ENCODE measurements at regions not wholly inside any gene's neighbourhood (a gene's known extent, or its start where the extent isn't known, plus 50 kb on each side); places are given as distances from the start of the nearest gene placed in this dataset.

DNA sequence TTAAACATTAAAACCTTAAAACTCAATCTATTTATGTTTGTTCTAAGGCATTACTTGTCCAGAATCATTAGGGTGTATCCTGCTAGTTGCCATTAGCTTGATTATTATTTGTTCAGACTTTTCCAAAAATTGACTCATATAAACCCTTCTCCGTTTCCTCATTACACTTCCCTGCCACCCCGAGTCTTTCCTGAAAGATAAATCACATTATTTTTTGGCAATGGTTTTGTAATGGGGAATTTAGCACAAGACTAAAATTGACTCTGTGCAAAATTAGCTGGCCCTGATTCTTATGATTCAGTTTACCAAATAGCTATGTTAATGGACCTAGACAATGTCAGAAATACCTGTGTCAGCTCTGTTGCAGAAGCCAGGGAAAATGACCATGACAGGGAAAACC, 112.2 kb upstream of the NT5C1B start:
- DNase-seq, result no peak

DNA sequence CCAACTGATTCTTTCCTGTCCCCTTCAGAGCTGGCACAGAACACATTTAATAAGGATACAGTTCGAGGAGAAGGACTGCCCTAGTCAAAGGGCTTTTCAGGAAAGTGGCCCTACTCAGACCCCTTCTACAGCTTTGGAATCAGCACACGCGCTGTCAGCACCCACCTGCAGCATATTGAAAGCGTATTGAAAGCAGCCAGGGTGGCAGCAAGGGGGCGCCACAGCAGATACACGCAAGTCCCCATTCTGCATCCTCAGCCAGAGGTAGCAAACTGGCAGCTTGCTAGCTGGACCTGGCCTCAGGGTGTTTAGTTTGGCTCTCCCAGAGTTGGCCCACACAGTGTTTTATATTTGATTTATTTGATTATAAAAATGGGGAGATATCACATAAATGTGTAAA, 101.0 kb upstream of the NT5C1B start:
- no peak for DNase-seq

DNA sequence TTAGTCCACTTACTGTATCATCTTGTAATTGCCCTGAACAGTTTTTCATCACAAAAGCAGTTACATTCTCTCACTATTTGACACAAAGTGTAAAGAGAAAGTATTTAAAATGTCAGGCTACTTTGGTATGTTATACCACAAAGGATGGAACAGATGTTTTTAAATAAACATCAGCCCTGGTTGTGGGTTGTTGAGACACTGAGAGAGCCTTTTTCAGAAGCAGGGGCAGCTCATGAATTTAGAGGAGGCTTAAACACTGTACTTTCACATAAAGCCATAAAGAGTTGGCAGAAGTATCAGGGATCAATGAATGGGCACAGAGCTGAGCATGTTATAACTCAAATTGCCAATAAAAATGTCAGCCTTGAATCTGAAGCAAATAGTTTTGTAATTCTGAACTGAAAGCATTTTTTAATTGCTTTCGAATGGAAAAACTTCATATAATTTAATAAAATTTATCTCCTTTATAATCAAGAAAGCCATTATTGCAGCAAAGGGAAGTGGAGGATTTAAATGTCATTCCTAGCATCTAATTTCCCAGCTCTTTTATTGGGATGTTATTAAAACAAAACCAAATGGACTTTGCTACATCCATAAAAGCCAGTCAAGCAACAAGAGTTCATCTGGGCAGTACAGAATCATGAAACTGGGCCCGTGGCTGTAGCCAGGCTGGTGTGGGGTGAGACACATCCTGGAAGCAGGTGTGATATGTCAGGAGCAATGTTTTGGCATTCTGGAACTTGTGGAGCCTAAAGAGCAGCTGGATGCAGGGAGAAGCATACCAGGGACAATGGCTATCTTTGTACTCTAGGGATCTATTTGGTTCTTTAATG, 95.1 kb upstream of the NT5C1B start:
- no peak for DNase-seq

DNA sequence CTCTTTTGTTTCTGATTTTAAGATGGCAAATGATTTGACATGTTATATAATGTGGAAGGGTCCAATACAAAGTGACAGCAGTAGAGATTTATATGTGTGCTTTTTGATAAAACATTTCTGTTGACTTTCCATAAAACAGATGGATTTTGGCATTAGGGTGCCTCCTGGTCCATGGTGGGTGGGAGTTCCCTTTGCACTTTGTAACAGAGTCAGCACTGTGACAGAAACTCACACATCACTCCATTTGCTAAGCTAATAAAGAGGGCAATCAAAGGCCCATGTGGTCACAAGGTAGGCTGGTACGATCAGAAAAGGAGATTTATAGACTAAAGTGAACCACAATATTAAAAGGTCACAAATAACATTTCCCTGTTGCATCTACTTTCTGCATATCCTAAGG, 93.3 kb upstream of the NT5C1B start:
- no peak for DNase-seq

DNA sequence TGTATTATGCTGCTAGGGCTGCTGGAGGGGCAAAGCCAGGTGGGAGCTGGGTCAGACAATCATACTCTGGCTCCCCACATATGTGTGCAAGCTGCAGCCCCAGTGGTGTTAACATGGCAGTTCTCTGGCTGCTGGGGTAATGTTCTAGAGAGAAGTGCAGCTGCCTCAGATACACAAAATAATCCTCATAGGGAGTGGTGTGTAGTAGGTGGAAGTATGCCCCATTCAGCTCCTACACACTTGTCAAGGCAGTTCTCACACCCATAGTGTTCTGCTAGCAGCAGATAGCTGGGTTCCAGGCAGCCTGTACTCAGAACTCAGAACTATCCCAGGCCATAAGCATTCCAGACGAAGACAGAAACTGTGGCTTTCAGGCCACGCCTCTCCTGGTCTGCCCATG, 87.9 kb upstream of the NT5C1B start:
- DNase-seq, result no peak

DNA sequence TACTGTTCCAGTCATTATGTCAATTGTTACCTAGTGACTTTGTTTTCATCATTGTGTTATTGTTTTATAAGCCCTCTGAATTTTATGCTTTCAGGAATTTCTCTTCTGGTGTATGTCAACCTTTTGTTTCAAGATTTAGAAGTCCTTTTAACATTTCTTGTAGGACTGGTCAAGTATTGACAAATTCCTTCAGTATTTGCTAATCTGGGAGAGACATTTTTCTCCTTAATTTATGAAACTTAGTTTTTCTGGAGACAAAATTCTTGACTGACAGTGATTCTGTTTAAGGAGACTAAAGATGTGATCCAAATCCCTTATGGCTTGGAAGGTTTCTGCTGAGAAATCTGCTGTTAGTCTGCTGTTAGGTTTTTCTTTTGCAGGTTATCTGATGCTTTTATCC, 84.9 kb upstream of the NT5C1B start:
- DNase-seq, result no peak

DNA sequence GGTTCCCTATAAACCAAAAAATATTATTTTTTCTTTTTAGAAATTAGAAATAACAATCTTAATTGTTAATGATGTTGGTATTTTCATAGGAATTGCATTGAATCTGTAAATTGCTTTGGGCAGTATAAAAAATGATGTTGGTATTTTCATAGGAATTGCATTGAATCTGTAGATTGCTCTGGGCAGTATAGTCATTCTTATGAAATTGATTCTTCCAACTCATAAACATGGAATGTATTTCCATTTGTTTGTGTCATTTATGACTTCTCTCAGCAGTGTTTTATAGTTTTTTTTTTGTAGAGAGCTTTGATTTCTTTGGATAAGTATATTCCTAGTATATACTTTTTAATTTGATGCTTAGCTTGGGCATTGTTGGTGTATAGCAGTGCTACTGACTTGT, 82.0 kb upstream of the NT5C1B start:
- no peak for DNase-seq

DNA sequence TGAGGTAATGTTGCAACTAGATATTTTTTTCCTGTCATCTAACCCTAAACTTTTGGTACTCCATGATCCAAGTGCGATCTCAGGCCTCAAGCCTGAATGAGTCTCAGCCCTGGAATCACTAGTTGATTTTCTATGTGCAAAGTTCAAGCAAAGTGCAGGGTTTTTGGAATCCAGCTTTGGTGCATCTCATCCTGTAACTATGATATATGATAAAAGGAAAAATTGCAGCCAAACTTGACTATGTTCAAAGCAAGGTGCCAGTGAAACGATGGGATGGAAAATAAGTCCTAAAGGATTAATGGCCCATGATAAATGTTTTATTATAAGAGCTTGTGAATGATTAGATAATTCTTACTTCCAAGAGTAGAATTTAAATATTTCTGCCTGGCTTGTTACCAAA, 78.9 kb upstream of the NT5C1B start:
- no peak for DNase-seq

DNA sequence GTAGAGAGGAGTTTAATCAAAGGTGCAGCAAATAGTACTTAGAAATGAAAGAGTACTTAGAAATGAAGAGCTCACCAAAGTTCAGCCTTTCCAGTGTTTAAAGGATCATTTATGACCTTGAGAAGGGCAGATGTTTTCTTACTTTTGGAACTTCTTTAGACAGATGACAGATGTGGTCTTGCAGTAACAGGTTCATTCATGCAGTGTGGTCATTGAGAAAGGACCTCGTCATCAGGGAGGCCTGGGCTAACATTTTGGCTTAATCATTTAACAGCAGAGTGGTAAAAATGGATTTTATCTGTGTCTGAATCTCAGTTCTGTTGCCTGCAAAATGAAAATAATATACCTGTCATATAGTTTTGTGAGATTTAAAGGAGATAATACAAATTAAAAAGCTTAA, 75.1 kb upstream of the NT5C1B start:
- DNase-seq, result no peak

DNA sequence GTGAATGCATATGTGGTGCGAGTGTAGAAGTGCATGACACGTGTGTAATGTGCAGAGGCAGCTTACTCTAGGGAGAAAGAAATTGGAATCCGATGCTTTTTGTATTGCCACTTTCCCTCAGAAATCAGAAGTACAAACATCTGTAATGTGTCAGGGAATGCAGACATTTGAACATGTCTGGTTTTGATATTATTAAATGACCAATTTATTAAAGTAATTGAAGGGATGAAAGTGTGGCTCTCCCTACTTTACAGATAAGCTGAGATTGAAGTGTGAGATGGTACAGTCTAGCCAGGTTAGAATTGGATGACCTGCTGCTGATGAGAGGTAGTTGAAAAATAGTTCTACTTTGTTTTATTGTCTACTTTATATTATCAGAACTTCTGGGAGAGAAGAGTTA, 74.5 kb upstream of the NT5C1B start:
- DNase-seq, result no peak

DNA sequence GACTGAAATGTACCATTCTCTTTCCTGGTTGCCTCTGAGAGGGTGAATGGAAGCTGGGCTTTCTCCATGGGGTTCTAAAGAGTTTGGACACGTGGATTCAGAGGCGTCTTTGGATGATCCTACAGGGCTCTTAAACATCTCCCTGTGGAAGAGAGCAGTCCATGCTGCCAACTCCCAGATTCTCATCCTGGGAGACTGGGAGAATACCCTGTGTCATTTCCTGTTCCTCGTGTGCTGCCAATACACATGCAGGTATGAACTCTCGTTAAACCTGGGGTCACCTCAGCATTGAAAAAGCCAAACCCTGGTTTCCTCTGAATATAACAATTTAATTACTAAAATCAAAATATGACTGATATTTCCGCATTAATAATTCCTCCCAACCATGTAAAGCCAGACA, 73.3 kb upstream of the NT5C1B start:
- DNase-seq, result no peak

DNA sequence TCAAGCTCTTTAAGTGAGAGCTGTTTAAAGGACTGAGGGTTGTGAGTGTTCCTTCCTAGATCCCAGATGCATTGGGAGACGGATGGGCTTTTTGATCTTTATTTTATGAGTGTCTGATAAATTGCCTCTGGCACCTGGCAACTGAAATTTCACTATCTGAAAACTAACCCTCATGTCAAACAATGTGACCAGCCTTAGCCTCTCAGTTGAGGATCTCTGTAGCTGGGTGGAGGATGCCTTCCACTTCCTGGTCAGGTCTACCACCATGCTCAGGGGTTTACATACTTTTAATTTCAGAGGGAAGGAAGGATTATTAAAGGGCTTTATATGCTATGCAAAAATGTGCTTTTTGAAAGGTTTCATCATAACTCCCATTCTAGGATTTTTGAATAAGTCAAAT, 70.5 kb upstream of the NT5C1B start:
- no peak for DNase-seq

DNA sequence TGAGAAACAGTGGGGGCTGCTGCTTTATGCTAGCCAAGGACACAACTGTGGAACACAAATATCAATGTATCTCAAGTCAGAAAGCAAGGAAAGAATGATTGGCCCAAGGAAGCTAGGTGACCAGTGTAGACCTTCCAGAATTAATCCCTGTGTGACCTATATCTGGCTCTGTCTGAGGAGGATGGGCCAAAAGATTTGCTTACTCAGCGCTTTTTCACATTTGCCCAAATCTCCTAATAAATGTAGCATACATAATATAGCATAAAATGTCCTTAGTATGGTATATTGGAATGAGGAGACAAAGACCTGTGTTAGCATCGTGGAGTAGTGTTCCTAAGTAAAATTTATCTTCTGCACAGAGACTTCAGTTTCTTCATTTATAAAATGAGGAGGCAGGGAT, 66.7 kb upstream of the NT5C1B start:
- no peak for DNase-seq

DNA sequence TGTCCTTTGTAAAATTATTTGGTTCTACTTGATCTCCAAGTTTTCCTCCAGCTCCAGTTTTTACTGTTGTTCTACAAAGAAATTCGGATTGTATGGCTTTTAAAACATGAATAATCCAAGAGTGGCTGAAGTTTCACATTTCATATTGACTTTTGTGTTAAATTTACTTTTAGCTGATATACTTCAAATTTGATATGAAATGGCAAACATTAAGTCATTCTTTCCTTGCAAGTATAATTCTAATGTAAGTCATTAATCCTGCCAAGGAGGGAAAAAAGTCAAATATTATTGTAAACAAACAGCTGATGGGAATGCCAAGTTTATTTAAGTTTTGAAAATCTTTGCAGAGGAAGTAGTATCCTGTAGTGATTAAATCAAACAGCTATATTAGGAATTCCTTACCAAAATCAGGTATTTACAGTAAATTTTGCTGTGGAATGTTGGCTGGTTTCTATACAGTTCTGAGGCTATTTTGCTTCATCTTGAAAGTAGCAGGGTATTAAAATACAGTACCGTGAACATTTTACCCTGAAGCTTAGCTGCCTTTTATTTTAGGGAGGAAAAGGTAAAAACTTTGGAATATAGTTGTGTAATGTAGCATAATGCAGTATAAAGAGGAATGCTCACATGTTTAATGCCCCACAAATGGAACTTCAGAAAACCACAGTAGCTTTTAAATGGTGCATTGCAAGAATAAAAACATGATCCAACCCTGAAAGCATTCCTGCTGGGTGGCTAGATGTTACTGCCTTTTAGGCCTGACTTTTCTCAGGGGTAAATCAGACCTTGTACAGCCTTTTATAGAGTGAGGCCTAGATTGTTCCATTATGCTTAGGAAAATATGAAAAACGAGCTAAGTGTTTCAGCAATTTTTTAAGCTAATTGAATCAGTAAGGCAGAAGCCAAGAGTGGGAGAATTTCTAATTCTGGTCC, 62.7 kb upstream of the NT5C1B start:
- no peak for DNase-seq

DNA sequence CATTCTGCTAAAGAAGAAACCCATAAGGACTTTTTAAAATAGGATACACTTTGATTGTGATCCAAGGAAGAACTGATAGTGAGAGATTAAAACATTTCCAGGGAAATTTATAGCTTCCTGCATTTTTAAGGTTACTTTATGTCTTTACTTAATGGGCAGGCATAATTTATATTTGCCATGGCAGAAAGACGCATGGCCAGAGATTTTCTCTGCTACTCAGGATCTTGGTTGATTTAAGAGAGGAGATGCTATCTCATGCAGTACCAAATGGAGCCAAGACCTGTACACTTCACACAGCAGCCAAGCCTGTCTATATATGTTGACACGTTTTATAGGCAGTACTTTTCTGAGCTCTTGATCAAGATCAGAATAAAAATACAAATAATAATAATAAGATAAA, 60.9 kb upstream of the NT5C1B start:
- no peak for DNase-seq

DNA sequence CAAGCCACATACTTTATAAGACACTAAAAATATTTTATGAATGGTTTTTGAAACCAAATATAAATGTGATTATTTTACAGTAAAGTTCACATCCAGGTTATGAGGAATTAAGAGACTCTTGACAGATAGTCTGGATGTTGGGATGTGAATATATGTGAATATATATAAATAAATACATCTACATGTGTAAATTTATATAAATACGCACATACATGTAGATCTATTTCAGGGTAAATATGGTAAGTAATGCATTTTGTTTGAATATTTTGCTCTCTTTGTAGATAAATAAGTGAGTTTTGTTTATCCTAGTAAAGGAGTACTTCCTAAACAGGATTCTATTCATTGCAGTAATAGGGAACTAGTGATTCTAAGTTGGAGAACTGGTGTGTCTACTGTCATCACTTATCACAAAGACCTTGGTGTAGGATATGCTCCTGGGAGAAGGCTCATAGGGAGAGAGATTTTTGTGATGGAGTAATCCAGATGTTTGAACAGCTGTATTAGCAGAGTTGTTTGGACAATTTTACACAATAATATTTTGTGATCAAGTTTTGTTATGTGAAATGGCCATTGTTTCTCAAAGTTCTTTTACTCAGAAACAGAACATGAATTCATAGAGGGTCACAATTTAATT, 60.2 kb upstream of the NT5C1B start:
- DNase-seq, result no peak

DNA sequence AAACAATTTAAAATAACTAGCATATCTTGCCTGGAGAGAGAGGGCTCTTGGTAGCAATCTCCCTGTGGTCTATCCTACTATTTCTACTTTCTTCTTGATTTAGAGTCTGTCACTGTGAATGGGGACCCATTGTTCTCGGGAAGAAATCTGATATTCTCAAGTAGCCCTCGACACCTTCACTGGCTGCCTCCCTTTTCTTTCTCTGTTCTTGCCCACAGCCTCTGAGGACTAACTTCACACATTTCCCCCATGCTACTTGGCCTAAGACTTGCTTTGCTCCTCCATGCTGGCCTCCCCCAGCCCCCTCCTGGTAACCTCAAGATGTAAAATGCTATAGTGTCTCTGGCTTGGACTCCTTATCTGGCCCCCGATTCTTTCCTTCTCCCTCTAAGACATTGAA, 58.8 kb upstream of the NT5C1B start:
- no peak for DNase-seq

DNA sequence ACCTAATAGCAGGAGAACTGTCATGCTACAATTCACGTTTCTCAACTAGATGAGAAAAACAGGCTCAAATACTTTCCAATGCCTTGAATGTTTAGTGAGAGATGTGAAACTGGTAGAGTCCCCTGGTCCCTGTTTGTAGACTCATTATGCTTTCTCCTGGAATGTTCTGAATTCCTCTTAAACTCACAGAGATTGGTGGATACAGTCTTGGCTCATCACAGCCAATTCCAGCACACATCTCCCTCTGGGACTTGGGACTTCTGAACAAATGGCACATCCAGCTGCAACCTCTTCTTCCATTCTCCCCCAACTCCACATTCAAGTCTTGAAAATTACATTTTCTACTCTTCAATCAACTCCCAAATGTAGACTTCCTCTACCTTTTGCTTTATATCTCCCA, 58.4 kb upstream of the NT5C1B start:
- no peak for DNase-seq

DNA sequence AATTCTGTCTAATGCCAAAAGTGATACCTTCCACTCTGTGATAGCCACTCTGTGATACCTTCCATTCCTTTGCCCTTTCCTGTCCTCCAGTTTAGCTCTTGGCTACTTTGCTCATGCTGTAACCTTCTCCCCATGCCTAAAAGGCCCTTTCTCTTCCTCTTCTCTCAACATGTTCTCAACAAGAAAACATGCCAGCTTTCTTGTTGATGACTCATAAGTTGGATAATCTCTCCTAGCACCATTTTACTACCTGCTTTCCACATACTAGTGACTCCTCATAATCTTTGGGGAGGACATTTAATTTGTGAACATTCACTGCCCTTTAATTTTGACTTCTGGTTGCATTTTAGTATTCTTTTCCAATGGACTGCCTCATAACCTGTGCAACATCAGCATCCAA, 55.9 kb upstream of the NT5C1B start:
- no peak for DNase-seq

DNA sequence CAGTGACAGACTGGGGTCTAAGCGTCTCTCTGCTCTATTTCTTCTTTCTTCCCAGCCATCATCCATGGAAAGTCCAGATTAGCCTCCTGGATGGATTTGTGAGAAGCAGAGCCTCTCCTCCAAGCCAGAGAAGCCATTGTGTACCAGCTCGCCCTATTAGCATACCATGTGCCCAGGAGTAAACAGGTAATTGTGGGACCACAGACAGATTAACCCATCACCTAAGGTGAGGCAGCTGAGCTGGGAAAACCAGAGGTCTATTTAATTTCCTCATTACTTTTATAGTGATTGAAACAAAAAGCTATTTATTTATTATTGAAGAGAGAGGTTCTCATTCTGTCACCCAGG, 54.7 kb upstream of the NT5C1B start:
- DNase-seq, result no peak

DNA sequence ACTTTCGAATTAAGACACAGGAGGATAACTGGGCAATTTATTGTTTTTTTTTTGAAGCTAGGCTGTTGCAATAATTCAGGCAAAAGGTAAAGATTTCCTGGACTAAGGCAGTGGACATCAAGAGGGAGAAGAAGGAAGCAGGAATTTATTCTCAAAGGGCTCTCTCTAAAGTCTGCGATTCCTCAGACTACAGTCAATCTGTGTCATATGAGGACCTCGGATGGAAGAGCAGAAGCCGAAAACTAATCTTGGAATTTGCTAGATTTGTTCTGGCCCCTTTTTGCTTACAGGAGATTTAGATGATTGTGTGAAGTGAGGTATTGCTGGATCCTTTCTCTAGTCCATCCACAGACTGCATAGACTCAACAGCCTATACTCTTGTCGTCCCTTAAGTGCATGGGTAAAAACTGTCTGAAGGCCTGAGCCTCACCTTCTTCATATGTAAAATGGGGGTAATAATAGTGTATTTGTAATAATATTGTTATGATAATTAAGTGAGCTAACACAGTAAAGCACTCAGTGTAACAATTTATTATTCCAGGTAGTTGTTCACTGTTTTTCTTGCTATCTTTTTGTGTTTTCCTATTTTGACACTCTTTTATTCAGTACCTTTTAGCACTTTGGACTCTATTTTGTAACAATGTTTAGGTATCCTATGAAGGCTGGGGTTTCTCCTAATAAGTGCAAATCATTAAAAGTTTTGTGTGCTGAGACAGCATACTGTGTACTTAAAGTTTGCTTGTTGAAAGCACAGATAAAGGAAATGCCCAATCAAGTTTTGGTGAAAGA, 54.2 kb upstream of the NT5C1B start:
- no peak for DNase-seq

DNA sequence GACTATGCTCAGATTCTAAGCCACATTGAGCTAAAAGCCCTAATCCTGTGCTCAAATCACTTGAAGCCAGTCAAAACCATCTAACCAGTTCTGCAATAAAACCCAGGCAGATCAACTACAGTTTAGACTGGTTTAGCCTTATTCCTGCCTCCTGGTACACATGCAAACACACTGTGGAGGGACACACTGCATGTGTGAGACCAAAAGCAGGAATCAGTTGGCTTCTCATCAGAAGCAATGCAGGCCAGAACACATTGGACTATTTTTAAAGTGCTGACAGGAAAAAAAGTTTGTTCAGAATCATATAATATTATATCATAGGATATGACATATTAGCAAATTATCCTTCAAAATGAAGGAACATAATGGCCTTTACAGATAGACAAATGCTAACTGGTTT, 52.5 kb upstream of the NT5C1B start:
- no peak for DNase-seq

All from CD4-positive, alpha-beta T cell treated with Interleukin-12 subunit alpha and Interleukin-12 subunit beta, for 1 hour (primary cell).